ENCODE measurements at regions not wholly inside any gene's neighbourhood (a gene's known extent, or its start where the extent isn't known, plus 50 kb on each side); places are given as distances from the start of the nearest gene placed in this dataset.

- H3K4me3 Mint-ChIP-seq (ENCODE audit: unreplicated experiment), result no peak overlapping the region
- H3K9ac ChIP-seq (ENCODE audit: low read length), result no peak overlapping the region
- DNase-seq (ENCODE audit: low read depth) (no peak), FAIRE-seq (no peak)
- peaks cover 7% of the 10 kb centered on the region for H4K20me1 ChIP-seq (ENCODE audit: insufficient read depth, low read length)
- H3K4me2 ChIP-seq (ENCODE audit: low read length), result no peak overlapping the region
- H3K27me3 Mint-ChIP-seq (ENCODE audit: low read depth, unreplicated experiment), result peaks cover 76% of the 10 kb centered on the region
- no peaks in the 10 kb centered on the region for H3K79me2 ChIP-seq (ENCODE audit: insufficient read depth, low read length)
- no peaks in the 10 kb centered on the region for H3K9me3 ChIP-seq (ENCODE audit: insufficient read depth, low read depth, low read length)
- H3K4me1 ChIP-seq (ENCODE audit: insufficient read depth, low read length), result peaks cover 16% of the 10 kb centered on the region
- H3K27me3 ChIP-seq (ENCODE audit: insufficient read depth, low read length), result peaks cover 46% of the 10 kb centered on the region
- H3K4me1 Mint-ChIP-seq (ENCODE audit: low read depth, unreplicated experiment), result peaks cover 14% of the 10 kb centered on the region
- H2AFZ ChIP-seq (ENCODE audit: low read depth, low read length), result no peak overlapping the region
- H3K4me3 ChIP-seq (ENCODE audit: insufficient read depth, low read depth, low read length), result no peak overlapping the region
- no peak overlapping the region for H3K27ac Mint-ChIP-seq (ENCODE audit: unreplicated experiment)
- H3K27ac ChIP-seq (ENCODE audit: low read depth, low read length), result no peak overlapping the region
- no peaks in the 10 kb centered on the region for H3K36me3 Mint-ChIP-seq (ENCODE audit: low read depth, unreplicated experiment)
- TF ChIP-seq CTCF (IDR thresholded peaks at IDR 0.05; ENCODE audit: insufficient read depth, low read depth, low read length) (no peak), EZH2 (IDR thresholded peaks at IDR 0.05; ENCODE audit: insufficient read depth, low read length) (no peak)
- no peaks in the 10 kb centered on the region for H3K9me3 Mint-ChIP-seq (ENCODE audit: unreplicated experiment)
- H3K36me3 ChIP-seq (ENCODE audit: insufficient read depth, low read length), result no peaks in the 10 kb centered on the region
Observed at GRCh38 chr5:138657360-138657759, 82.2 kb upstream of the HSPA9 start.

GRCh38 chr5:138656916-138657315 lies 81.7 kb upstream of the HSPA9 start:
- TF ChIP-seq EZH2 (IDR thresholded peaks at IDR 0.05; ENCODE audit: insufficient read depth, low read length) (no peak), CTCF (IDR thresholded peaks at IDR 0.05; ENCODE audit: insufficient read depth, low read depth, low read length) (no peak)
- Mint-ChIP-seq H3K36me3 (ENCODE audit: low read depth, unreplicated experiment) (no peaks in the 10 kb centered on the region), H3K4me3 (ENCODE audit: unreplicated experiment) (no peak overlapping the region), H3K9me3 (ENCODE audit: unreplicated experiment) (no peaks in the 10 kb centered on the region), H3K27ac (ENCODE audit: unreplicated experiment) (no peak overlapping the region), H3K4me1 (ENCODE audit: low read depth, unreplicated experiment) (peaks cover 14% of the 10 kb centered on the region), H3K27me3 (ENCODE audit: low read depth, unreplicated experiment) (peaks cover 76% of the 10 kb centered on the region)
- H2AFZ ChIP-seq (ENCODE audit: low read depth, low read length), result no peak overlapping the region
- DNase-seq (ENCODE audit: low read depth) (no peak), FAIRE-seq (no peak)
- no peak overlapping the region for H3K4me3 ChIP-seq (ENCODE audit: insufficient read depth, low read depth, low read length)
- no peaks in the 10 kb centered on the region for H3K9me3 ChIP-seq (ENCODE audit: insufficient read depth, low read depth, low read length)
- H3K4me2 ChIP-seq (ENCODE audit: low read length), result no peak overlapping the region
- peaks cover 7% of the 10 kb centered on the region for H4K20me1 ChIP-seq (ENCODE audit: insufficient read depth, low read length)
- peaks cover 16% of the 10 kb centered on the region for H3K4me1 ChIP-seq (ENCODE audit: insufficient read depth, low read length)
- no peak overlapping the region for H3K27ac ChIP-seq (ENCODE audit: low read depth, low read length)
- H3K27me3 ChIP-seq (ENCODE audit: insufficient read depth, low read length), result peaks cover 50% of the 10 kb centered on the region
- H3K9ac ChIP-seq (ENCODE audit: low read length), result no peak overlapping the region
- H3K36me3 ChIP-seq (ENCODE audit: insufficient read depth, low read length), result no peaks in the 10 kb centered on the region
- H3K79me2 ChIP-seq (ENCODE audit: insufficient read depth, low read length), result no peaks in the 10 kb centered on the region

GRCh38 chr5:138655530-138656190 lies 80.5 kb upstream of the HSPA9 start:
- Histone ChIP-seq H4K20me1 (ENCODE audit: insufficient read depth, low read length) (peaks cover 7% of the 10 kb centered on the region), H3K4me3 (ENCODE audit: insufficient read depth, low read depth, low read length) (no peak overlapping the region), H3K79me2 (ENCODE audit: insufficient read depth, low read length) (no peaks in the 10 kb centered on the region), H3K9me3 (ENCODE audit: insufficient read depth, low read depth, low read length) (no peaks in the 10 kb centered on the region), H3K27me3 (ENCODE audit: insufficient read depth, low read length) (peaks cover 50% of the 10 kb centered on the region), H3K9ac (ENCODE audit: low read length) (no peak overlapping the region), H3K27ac (ENCODE audit: low read depth, low read length) (no peak overlapping the region), H3K4me1 (ENCODE audit: insufficient read depth, low read length) (peaks cover 16% of the 10 kb centered on the region), H3K36me3 (ENCODE audit: insufficient read depth, low read length) (no peaks in the 10 kb centered on the region), H2AFZ (ENCODE audit: low read depth, low read length) (no peak overlapping the region), H3K4me2 (ENCODE audit: low read length) (no peak overlapping the region)
- peaks cover 77% of the 10 kb centered on the region for H3K27me3 Mint-ChIP-seq (ENCODE audit: low read depth, unreplicated experiment)
- TF ChIP-seq CTCF (IDR thresholded peaks at IDR 0.05; ENCODE audit: insufficient read depth, low read depth, low read length) (no peak), EZH2 (IDR thresholded peaks at IDR 0.05; ENCODE audit: insufficient read depth, low read length) (no peak)
- H3K36me3 Mint-ChIP-seq (ENCODE audit: low read depth, unreplicated experiment), result no peaks in the 10 kb centered on the region
- no peak overlapping the region for H3K4me3 Mint-ChIP-seq (ENCODE audit: unreplicated experiment)
- H3K4me1 Mint-ChIP-seq (ENCODE audit: low read depth, unreplicated experiment), result peaks cover 14% of the 10 kb centered on the region
- peaks cover 3% of the 10 kb centered on the region for H3K9me3 Mint-ChIP-seq (ENCODE audit: unreplicated experiment)
- no peak overlapping the region for H3K27ac Mint-ChIP-seq (ENCODE audit: unreplicated experiment)
- no peak for DNase-seq (ENCODE audit: low read depth)
- FAIRE-seq, result no peak
